OCI-LY3 (cell line): ENCODE measurements at regions not wholly inside any gene's neighbourhood (a gene's known extent, or its start where the extent isn't known, plus 50 kb on each side); places are given as distances from the start of the nearest gene placed in this dataset.

Source experiments
- EZH2phosphoT487 ChIP-seq: fragments of 200-600 bp; shearing (Covaris generic); IDR thresholded peaks from 2 replicates; pipeline ENCODE4 v1.6.1; 2018; ENCODE audit warnings: antibody characterized with exemption, mixed run types, low read depth
- TF ChIP-seq, protein P1 (sequence below): fragments of 200-600, 300-600 bp; sonication (generic); IDR thresholded peaks from 2 replicates; pipeline ENCODE4 v1.5.1; 2014; ENCODE audit warnings: antibody characterized with exemption, low read length, low read depth

DNA sequence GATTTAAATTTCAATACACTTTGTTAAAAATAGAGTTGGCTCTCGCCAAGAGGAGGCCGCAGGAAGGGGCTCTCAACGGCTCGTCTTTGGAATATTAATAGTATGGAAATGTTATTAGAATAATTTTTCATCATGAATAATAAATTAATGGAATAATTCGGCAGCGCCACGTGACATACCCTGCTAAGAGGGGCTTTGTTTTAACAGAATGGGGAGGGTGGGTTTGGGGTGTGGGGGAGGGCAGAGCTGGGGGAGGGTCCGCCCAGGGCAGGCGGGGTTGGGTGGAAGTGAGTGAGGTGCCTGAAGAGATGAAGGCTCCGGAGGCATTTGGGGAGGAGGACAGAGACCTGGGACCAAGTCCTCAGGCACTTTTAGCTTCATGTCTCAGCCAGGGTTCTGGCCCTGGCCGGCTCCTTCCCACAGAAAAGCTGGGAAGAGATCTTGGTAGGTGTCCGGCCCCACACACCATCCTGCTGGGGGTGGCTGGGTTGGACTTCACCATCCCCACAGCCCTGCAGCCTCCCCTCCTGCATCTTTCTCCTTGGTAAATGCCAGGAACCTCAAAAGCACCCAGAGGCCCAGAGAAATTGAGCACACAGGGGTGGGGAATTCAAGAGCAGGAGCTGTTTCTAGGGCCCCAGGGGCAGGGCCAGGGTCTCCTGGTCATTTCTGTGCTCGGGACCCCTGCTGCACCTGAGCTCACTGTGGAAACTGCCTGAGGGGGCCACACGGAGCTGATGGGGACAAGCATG lies 93.6 kb upstream of the BHLHE23 start:
- TF ChIP-seq, protein P1, sequence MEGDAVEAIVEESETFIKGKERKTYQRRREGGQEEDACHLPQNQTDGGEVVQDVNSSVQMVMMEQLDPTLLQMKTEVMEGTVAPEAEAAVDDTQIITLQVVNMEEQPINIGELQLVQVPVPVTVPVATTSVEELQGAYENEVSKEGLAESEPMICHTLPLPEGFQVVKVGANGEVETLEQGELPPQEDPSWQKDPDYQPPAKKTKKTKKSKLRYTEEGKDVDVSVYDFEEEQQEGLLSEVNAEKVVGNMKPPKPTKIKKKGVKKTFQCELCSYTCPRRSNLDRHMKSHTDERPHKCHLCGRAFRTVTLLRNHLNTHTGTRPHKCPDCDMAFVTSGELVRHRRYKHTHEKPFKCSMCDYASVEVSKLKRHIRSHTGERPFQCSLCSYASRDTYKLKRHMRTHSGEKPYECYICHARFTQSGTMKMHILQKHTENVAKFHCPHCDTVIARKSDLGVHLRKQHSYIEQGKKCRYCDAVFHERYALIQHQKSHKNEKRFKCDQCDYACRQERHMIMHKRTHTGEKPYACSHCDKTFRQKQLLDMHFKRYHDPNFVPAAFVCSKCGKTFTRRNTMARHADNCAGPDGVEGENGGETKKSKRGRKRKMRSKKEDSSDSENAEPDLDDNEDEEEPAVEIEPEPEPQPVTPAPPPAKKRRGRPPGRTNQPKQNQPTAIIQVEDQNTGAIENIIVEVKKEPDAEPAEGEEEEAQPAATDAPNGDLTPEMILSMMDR, result no peak
- TF ChIP-seq EZH2phosphoT487, result no peak
